RWPE1 (cell line): ENCODE measurements at regions not wholly inside any gene's neighbourhood (a gene's known extent, or its start where the extent isn't known, plus 50 kb on each side); places are given as distances from the start of the nearest gene placed in this dataset.
"Not testable (repeated sequence)": the region's sequence is repeated elsewhere in the genome, so short reads cannot be mapped to it uniquely, and the experiment has no call there.

Experiments
- CTCF ChIA-PET: fragments of 350-600 bp; sonication (Branson Sonifier 250); formaldehyde crosslinking; extraction: SDS; loops from one replicate; lab custom pipeline; 2021; lab: Yijun Ruan, JAX
- POLR2A ChIA-PET: fragments of 400-600 bp; formaldehyde crosslinking; extraction: SDS; loops from one replicate; lab custom pipeline; 2020; ENCODE audit warnings: antibody characterized with exemption; ENCODE audit not compliant: low non-redundant PET; lab: Yijun Ruan, JAX
- DNase-seq: peaks from one replicate; pipeline ENCODE4 v3.0.0; 2012; ENCODE audit warnings: low spot score
- H3K27ac ChIP-seq: fragments of 450-650 bp; 2 replicates; pipeline ENCODE4 v1.5.1; 2017
- CTCF ChIP-seq: fragments of 450-650 bp; conservative IDR thresholded peaks from 2 replicates; pipeline ENCODE4 v1.5.1; 2017; ENCODE audit warnings: low read depth, mild to moderate bottlenecking

GRCh38 chr3:172579753-172580152 is 56.5 kb upstream of the TNFSF10 start:
- POLR2A ChIA-PET, DNase-seq, H3K27ac ChIP-seq: not testable (repeated sequence)
- CTCF ChIA-PET = interaction anchor here (0.6 kb wide), 1 partner anchor 14 kb away, joined by 4 read pairs; no protein-coding TSS in a partner anchor

- H3K27ac ChIP-seq, DNase-seq, POLR2A ChIA-PET, CTCF ChIA-PET: not testable (repeated sequence)
These were observed 55.5 kb upstream of the TNFSF10 start for GRCh38 chr3:172578714-172579113.

- no peak for TF ChIP-seq CTCF
- no peak overlapping the region for H3K27ac ChIP-seq
- no peak for DNase-seq
- ChIA-PET CTCF (no interaction called here), POLR2A (no interaction called here)
These were observed 54.8 kb upstream of the TNFSF10 start for GRCh38 chr3:172577987-172578570.

GRCh38 chr3:172575375-172575774 is 52.1 kb upstream of the TNFSF10 start:
- no peak for TF ChIP-seq CTCF
- CTCF ChIA-PET = no interaction called here
- DNase-seq = no peak
- POLR2A ChIA-PET = no interaction called here
- H3K27ac ChIP-seq = no peak overlapping the region

GRCh38 chr3:172573422-172573821 is 50.2 kb upstream of the TNFSF10 start:
- ChIA-PET POLR2A (no interaction called here), CTCF (no interaction called here)
- no peak overlapping the region for H3K27ac ChIP-seq
- no peak for TF ChIP-seq CTCF
- DNase-seq = no peak
